ENCODE measurements at regions not wholly inside any gene's neighbourhood (a gene's known extent, or its start where the extent isn't known, plus 50 kb on each side); places are given as distances from the start of the nearest gene placed in this dataset.

DNA sequence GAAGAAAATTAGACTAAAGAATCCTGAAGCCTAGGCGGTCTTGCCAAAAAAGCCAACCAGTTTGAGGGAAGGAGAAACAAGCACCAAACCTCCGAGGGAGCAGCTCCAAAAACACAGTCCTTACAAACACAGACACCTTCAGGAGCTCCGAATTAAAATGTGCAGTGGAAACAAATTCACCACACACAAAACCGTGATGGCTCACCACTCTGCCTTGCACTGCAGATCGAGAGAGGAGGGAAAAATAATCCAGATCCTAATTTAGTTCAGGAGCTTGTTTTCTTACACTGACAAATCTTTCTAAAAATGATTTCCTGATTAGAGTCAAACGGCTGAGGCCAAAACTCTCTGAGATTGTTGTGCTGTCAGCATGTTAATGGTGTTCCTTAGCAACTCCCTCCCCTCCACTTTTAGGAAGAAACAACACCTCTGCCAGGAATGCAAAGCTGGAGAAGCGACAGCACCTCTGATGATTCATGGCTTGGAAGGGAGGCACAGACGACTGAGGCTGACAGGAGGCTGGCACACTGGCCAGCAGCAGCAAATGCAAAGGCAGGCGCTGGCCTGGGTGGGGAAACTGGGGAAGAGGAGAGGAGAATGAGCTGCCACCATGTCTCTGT, 249.4 kb upstream of the KLHL29 start:
- DNase-seq (ENCODE audit: low read depth): no peak

DNA sequence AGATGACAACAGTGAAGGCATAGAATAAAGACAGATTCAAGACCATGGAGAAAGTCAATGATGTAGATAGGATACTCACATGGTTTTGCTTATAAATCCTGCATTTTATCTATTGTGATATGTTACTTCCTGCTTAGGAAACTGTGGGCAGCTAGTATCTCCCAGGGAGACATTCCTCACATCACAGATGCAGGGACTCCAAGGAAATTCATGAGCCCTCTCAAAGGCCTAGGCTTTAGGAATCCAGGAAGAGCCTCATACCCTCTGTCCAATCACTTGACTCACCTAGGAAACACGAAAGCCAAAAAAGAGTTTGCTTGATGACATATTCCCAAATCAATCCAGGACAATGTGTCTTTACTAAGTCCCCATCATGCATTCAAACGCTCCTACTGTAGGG, 247.8 kb upstream of the KLHL29 start:
- DNase-seq (ENCODE audit: low read depth): no peak

DNA sequence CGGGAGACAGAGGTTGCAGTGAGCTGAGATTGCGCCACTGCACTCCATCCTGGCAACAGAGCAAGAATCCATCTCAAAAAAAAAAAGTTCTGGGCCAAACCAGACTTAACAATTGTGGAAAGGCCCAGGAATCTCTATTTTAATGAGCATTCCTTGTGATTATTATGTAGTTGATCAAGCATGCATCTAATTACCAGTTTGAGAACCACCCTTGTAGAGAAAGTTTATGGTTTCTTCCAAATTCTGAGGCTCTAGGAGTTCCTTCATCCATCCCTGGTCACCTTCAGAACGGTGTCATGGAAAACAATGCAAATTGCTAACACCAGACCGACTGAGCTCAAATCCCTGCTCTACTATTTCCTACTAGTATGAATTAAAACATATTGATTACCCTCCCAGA, 246.3 kb upstream of the KLHL29 start:
- DNase-seq (ENCODE audit: low read depth): no peak

DNA sequence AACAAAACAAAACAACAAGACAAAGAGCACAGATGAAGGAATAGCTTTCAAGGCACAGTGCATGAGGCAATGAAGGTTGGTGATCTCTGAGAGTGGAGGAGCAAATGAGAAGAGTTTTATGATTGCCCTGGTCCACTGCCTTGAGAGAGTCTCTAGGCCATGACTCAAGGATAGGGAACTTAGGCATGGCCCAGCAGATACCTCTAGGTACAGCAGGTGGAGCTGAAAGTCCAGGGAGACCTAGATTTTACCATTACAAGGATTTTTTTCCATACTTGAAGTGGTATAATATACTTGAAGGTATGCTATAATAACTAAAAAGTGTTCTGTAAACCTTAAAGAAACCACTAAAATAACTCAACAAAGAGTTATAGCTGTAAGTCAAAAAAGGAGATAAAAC, 239.5 kb upstream of the KLHL29 start:
- no peak for DNase-seq (ENCODE audit: low read depth)

DNA sequence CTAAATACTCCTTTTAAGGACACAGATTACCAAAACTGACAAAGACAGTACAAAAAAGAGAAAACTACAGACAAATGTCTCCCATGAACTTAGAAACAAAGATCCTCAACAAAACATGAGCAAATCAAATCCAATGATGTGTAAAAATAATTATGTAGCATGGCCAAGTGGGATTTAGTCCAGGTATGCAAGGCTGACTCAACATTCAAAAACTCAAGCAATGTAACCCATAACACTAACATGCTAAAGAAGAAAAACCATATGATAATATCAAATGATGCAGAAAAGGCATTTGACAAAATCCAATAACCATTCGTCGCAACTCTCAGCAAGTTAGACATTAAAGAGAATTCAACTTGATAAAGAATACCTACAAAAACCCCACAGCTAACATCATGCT, 239.0 kb upstream of the KLHL29 start:
- DNase-seq (ENCODE audit: low read depth): no peak

DNA sequence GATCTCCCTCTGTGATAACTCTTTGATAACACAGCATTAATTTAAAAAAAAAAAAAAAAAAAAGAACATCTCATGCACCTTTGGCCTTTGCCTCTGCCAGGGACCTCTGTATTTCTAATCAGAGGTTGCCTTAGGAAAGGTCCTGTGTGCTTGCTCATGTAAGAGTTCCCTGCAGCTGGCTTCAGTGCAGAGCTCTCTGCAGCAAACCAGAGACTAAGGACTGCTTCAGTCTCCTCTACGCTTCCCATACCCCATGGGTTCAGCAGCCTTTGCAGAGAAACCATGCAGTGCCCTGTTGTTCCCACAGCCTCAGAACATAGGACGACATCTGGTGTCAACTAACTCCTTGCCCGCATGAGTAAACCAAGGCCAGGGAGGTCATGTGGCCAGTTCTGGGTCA, 236.6 kb upstream of the KLHL29 start:
- DNase-seq (ENCODE audit: low read depth): no peak

DNA sequence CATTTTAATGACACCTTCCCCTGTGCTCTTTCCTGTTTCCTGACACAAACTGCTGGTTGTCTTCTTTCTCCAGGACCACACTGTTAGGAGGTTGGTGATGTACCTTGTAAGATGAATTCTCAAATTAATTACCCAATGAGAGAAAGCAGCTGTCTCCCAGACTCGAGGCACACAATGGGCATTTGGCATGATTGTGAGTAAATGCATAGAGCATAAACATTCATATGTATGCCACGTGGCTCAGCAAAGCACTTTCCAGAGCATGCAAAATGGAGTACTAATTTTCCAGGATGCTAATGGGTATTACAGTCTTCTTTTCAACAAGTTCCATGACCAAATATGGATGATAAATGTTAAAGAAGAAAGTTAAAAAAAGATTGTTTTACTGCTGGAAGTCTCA, 235.2 kb upstream of the KLHL29 start:
- no peak for DNase-seq (ENCODE audit: low read depth)

DNA sequence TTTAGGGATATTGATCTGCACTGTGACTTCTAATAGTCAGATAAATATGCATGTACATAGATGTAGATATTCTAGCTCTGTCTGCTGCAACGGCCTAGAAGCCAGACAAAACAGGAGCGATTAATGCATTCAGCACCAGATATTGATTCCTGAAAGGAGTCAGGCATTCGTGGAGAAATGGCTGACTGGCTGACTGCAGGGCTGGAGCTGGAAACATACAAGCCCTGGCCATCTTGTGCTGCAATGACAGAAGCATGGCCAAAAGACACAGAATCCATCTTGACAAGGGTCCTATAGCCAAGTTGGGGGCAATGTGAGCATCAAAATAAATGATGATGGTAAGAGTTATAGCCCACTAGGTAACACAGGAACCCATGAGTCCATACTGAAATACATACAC, 231.5 kb upstream of the KLHL29 start:
- no peak for DNase-seq (ENCODE audit: low read depth)

DNA sequence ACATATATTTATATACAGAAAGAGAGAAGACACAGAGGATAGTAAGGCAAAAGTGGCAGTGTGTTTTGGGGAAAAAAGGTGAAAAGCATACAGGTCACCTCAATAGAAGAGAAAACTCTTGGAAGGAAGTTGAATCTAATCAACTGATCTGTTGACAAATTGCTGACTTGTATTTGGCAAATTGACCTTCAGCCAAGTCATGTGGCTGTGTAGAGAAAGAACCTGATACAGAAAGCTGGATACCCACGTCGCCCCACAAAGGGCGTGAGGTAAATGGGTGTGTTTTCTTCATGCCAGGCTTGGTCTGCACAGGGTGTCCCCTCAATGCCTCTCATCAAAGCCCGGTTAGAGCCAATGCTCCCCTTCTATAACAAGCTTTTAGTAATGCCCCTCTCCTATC, 230.0 kb upstream of the KLHL29 start:
- no peak for DNase-seq (ENCODE audit: low read depth)

DNA sequence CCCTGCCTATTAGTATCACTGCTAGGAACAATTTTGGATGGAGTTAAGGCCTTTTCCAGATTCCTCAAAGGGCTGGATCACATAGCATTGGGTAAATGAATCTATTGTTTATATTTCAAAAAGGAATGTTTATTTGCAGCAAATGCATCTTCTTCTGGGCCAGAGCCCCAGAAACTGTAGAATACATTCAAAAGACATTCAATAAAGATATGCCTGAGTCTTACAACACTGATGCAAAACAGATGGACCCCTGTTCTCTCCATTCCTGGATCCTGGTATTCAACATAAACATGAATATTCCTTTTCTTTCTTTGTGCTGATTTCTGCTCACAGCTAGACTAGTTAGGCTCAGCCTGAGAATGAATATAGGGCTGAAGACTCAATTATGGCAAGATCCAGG, 227.2 kb upstream of the KLHL29 start:
- DNase-seq (ENCODE audit: low read depth): no peak

DNA sequence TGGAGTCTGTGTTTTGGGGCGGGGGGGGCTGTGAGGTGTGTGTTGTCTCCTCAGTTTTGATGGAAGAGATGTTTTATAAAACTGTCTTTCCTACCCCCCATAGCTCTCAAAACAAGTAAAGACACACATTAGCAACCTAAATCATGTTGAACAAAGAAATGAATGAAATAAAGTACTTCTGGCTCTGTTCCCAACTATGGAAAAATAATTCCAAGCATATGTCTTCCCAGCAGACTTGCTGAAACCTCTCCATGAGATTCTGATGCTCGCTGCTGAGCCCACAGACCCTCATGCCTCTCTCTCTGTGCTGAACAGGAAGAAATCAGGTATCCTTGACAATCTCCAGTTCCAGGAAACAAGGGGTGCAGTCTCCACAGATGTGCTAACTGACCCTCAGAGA, 226.7 kb upstream of the KLHL29 start:
- no peak for DNase-seq (ENCODE audit: low read depth)

DNA sequence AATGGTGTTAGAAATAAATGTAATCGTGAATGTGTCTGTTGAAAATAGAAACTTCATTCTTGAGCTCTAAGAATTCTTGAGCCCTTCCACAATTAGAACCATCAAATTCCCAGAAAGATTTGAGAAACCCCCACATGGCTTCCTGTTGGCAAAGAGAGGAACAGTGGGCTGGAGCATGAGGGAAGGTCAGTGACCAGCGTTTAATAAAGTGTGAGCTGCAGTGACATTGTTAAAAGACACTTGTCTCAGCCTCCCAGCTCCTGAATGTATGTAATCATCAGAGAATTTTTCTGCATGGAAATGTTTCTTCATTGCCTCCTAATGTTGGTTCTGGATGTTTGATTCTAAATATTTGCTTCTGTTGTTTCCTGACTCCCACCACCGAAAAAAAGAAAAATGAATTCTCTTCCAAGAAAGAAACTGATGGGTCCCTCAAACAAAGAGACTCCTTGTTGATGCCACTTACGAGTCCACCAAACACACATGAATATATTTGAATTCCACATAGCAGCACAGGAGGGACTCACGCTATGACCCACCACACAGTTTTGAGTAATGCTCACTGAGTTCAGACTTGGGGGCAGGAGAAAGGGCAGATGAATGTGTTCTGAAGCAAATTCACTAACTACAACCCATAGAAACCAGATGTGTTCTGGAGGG, 225.1 kb upstream of the KLHL29 start:
- DNase-seq (ENCODE audit: low read depth): no peak

DNA sequence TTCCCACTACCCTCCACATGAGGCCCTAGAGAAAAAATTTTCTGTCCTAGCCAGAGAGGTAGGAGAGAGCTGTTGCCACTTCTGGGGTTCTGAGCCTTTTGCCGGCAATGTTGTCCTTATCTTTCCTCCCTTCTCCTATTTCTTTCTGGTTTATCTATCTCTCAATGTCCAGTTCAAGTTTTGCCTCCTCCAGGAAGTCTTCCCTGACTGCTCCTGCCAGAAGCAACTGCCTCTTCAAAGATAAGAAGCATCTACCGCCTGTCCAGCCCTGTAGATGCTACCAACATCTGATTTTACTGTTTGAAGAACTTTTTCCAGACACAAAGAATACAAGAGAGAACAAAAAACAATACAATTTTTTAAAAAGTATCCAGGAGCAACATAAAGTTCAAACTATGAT, 220.8 kb upstream of the KLHL29 start:
- no peak for DNase-seq (ENCODE audit: low read depth)

DNA sequence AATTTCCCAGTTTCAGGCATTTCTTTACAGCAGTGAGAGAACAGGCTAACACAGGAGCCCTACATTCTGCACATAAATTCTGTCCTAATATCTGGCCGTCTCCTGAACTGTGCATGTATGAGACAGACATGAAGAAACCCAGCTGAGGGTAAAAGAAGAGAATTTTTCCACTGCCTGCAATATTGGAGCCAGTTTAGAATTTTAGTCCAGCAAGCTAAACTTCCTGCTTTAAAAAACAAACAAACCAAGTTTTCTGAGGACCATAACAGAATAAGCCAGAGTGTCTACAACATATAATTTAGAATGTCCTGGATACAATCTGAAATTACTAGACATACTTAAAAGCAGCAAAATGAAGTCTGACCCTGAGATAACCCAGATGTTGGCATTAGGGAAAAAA, 215.1 kb upstream of the KLHL29 start:
- DNase-seq (ENCODE audit: low read depth): no peak

DNA sequence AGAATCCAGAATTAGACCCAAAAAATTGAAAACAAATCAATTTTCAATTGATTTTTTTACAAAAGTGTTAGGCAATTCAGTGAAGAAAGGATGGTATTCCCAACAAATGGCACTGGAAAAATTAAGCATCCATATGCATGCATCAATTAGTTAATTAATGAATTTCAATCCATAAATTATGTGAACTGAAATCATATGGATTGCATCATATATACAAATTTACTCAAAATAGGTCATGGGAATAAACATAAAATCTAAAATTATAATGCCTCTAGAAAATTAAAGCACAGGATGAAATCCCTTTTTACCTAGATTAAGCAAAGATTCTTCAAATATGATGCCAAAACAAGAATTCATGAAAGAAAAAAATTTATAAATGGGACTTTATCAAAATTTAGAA, 213.9 kb upstream of the KLHL29 start:
- no peak for DNase-seq (ENCODE audit: low read depth)

DNA sequence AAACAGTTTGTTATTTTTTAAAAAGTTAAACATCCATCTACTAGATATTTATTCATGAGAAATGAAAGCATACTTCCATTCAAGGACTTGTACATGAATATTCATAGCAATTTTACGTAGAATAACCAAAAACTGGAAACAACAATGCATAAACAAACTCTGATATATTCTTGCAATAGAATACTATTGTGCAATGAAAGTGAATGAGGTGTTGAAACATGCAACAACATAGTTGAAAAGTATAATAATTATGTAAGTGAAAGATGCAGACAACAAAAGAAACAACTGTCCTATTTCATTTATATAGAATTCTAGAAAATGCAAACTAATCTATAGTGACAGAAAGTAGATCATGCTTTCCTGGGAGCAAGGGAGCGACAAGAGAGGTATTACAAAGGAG, 206.6 kb upstream of the KLHL29 start:
- DNase-seq (ENCODE audit: low read depth): no peak

DNA sequence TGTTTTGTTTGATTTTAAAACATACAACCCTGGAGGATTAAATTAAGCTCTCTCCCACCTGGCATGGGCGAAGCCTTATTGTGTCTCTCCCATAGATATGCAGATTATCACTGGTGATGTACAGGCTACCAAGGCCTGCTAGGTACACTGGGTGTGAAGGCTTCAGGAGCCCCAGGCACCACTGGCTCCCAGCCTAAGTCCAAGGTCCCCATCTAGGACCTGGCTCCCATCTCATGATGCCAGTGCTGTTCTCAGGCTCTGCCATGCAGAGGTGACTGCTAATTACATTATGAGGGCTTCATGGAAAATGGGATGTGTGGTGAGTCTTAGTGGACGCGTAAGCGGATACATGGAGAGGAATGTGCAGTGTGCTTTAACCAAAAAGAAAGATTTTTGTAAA, 201.2 kb upstream of the KLHL29 start:
- no peak for DNase-seq (ENCODE audit: low read depth)

DNA sequence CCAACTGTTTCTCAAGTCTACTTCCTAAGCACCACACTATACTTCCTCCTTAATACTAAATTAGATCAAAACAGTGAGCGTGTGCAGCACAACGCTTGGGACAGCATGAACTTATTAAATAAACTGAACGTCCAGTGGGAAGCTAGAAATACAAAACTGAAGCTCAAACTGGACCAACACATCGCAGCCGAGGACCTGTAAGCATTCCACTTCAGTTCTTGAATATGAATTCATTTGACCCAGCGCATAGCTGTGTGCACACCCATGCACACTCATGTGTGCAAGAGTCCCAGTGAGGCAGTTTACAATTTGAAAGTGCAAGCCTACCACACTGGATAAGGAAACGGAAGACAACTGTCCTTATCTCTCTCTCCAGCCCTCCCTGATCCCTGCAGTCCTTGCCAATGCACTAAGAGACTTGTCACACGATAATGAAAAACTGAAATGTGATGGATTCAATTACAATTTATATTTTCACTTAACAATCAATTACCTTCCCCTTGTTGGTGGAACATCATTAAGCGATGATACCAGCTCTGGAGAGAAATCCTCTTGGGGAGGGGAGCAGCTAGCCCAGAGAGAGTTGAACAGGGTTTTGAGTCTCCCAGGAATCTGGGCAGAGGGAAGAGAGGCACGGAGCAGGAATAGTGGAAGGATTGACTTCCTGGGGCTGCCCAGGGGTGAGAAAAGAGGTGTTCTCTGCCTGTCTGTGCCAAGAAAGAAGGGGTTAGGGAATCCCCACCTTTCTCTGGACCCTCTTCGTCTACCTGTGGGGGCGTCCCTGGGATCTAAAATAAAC, 186.5 kb upstream of the KLHL29 start:
- no peak for DNase-seq (ENCODE audit: low read depth)

DNA sequence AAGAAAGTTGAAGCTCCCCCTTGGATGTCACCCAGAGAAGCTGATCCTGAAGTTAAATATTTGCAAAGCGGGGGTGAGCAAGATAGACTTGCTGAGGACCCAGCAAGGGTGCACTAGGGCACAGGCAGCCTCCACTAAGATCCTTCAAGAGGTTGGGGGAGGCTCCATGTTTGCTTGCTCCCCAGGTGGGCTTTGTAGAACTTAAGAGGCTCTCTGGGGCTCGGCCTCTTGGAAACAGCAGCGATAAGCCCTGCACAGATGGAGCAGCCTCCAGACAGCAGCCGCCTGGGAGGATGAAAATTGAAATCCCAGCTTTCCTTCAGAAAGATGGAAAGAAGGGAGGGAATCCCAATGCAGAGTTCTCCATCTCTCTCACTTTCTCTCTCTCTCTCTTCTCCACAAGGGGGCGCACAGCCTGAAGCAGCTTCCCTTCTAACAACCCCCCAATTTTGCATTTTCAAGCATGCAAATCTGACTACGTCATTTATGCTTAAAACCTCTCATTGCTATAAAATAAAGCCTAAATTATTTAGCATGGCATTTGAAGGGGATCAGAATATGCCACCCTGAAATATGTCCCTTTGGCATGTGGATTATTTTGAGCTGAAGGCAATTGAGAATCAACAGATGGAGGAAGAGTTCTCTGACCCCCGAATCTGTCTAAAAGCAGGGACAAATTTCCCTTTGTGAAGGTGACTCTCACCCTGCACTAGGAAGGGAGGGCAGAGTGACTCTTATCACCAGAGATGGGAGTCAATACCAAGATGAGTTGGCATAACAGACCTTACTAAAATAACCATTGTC, 185.7 kb upstream of the KLHL29 start:
- DNase-seq (ENCODE audit: low read depth): no peak

DNA sequence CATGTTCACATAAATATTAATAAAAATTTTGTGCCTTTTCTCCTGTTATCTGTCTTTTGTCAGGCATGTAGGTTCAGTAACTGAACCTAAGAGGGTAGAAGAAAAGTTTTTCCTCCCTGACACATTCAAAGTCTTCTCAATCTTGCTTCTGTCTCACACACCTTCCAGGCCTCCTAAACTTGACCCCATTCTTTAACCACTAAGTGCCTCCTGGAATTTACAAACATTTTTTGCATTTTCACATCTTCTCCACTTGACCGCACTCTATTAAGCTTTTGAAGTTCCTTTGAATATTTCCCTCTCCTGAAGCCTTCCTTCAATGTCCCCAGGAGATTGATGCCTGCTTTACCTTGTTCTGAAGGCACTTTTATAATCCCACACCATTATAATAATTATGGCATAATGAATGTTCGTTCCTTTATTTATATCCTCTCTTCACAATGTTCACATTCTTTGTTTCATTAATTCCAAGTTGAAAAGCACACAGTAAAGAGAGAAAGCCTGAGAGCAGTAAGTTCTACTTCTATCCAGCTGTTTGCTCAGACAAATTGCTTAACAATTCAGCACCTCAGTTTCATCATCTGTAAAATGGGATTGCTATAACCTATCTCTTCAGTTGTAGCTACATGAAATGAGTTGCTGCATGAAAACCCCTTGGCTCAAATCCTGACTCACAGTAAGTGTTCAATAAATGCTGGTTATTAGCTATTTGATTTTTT, 184.8 kb upstream of the KLHL29 start:
- no peak for DNase-seq (ENCODE audit: low read depth)

DNA sequence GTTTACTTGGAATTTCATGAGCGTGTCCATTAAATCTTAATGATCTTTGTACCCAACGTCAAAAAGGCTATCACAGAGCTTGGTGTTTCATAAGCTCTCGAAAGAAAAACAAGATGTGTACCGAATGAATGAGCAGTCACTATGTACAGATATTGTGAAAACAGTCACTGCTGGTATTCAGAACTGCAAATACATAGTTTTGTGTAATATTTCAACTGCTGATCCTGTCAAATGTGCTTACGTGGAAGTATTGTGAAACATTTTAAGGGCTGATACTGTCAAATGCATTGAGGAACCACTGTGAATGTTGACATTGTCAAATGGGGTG, 184.2 kb upstream of the KLHL29 start:
- no peak for DNase-seq (ENCODE audit: low read depth)

DNA sequence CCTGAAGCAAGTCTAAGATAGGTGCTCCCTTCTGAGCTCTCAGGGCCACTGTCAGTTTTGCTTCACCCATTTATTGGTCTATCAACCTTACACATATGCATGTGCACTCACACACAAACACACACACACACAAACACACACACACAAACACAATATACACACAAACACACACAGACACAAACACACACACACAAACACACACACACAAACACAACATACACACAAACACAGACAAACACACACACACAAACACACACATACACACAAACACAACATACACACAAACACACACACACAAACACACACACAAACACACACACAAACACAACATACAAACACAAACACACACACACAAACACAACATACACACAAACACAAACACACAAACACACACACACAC, 181.6 kb upstream of the KLHL29 start:
- no peak for DNase-seq (ENCODE audit: low read depth)
